Adrenal gland (tissue), 9 donors: ENCODE measurements at regions not wholly inside any gene's neighbourhood (a gene's known extent, or its start where the extent isn't known, plus 50 kb on each side); places are given as distances from the start of the nearest gene placed in this dataset.

ENCODE experiments used
- DNase-seq, 7 donors: peaks; one replicate each; pipeline ENCODE4 v3.0.0-alpha.2; 2019 to 2020
- H3K27ac ChIP-seq, 5 donors: fragments of 200-600 bp; sonication (generic) in 4 of 5; 1 replicate in 3 of 5; 2 replicates in 2 of 5; pipeline versions ENCODE4 v1.5.1 to v1.8.0; 2016 to 2020; ENCODE audit warnings: mild to moderate bottlenecking in 1 of 5
- H3K27me3 ChIP-seq: fragments of 200-600 bp; 2 replicates; pipeline ENCODE4 v1.8.0; 2021
- H3K36me3 ChIP-seq, 2 donors: fragments of 200-600 bp; replicated peaks in 1 of 2; 1 replicate in 1 of 2; 2 replicates in 1 of 2; pipeline versions ENCODE4 v1.5.1 to v1.8.0; 2018 to 2022
- H3K4me1 ChIP-seq, 2 donors: fragments of 200-600 bp; replicated peaks in 1 of 2; 1 replicate in 1 of 2; 2 replicates in 1 of 2; pipeline versions ENCODE4 v1.5.1 to v1.8.0; 2018 to 2021
- H3K4me3 ChIP-seq, 4 donors: fragments of 200-600 bp; sonication (generic) in 3 of 4; one replicate each; pipeline ENCODE4 v1.5.1; 2016 to 2018
- H3K9me3 ChIP-seq, 3 donors: fragments of 200-600 bp; sonication (generic) in 1 of 3; replicated peaks in 1 of 3; 1 replicate in 2 of 3; 2 replicates in 1 of 3; pipeline versions ENCODE4 v1.5.1 to v1.8.0; 2016 to 2021
- POLR2A ChIP-seq, 2 donors: fragments of 450-650 bp; IDR thresholded peaks; one replicate each; pipeline ENCODE4 v1.6.1; 2017; ENCODE audit warnings: antibody characterized with exemption in 2 of 2, mild to moderate bottlenecking in 2 of 2, moderate library complexity in 1 of 2
- WGBS, 4 donors: extraction: QIAGEN DNeasy Blood & Tissue Kit in 2 of 4; methylation state at CpG; one replicate each; pipeline versions ENCODE4 v1.1.5 to v1.1.7; 2013 to 2017; 5-methylcytosine and 5-hydroxymethylcytosine counted together
- intact Hi-C, 2 donors: fragments of 100-400 bp; cut with DNase I; formaldehyde crosslinking; loops; one replicate each; pipeline versions ENCODE4 v1.14.1 to v1.15.0; 2022 to 2023
- TF ChIP-seq, protein P1 (sequence below), 6 experiments: fragments of 450-650 bp in 4 of 6; fragments of 200-600 bp in 2 of 6; sonication (generic) in 1 of 6; IDR thresholded peaks; 1 replicate in 5 of 6; 2 replicates in 1 of 6; pipeline versions ENCODE4 v1.5.1 to v1.8.0; 2016 to 2021; ENCODE audit warnings: antibody characterized with exemption in 6 of 6, mild to moderate bottlenecking in 2 of 6, moderate library complexity in 1 of 6
- donor health status: healthy with polysubstance abuse.
- donor health status: Bipolar disorder and iron deficiency.
- donor health status: DM: yes; HTN: yes; CAD: no.
- donor health status: DM: no; HTN: no; CAD: no.
- donor health status: DM: no; HTN: no; CAD: no.

DNA sequence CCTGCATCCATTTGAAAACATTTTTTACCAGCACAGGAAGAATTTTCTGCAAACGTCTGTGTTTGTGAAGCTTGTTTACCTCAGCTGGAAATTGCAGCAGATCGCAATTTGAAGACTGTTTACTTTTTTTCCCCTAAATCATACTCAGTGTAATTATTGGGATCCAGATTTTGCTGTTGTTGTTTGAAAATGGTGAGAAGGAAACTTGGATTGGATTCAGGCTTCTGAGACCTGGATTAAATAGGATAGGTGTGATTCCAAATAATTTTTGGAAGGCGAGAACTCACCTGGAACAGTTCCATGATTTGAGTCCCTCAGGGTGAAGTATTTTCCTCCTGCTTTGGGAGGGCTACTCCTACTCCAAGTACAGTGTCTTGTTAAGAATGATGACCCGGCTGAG lies 279.8 kb downstream of the STIM2 start:
- H3K4me3 ChIP-seq = no peak overlapping the region
- intact Hi-C loops = no loop called here
- TF ChIP-seq POLR2A (IDR thresholded peaks at IDR 0.05) = no peak
- TF ChIP-seq, protein P1, sequence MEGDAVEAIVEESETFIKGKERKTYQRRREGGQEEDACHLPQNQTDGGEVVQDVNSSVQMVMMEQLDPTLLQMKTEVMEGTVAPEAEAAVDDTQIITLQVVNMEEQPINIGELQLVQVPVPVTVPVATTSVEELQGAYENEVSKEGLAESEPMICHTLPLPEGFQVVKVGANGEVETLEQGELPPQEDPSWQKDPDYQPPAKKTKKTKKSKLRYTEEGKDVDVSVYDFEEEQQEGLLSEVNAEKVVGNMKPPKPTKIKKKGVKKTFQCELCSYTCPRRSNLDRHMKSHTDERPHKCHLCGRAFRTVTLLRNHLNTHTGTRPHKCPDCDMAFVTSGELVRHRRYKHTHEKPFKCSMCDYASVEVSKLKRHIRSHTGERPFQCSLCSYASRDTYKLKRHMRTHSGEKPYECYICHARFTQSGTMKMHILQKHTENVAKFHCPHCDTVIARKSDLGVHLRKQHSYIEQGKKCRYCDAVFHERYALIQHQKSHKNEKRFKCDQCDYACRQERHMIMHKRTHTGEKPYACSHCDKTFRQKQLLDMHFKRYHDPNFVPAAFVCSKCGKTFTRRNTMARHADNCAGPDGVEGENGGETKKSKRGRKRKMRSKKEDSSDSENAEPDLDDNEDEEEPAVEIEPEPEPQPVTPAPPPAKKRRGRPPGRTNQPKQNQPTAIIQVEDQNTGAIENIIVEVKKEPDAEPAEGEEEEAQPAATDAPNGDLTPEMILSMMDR (IDR thresholded peaks at IDR 0.05) = no peak
- H3K4me1 ChIP-seq = no peaks in the 10 kb centered on the region
- 60 to 75% (median 66%) methylated on average over 4 of the region's 4 CpGs for WGBS, 4 donors
- no peak overlapping the region for H3K27ac ChIP-seq
- H3K27me3 ChIP-seq = no peaks in the 10 kb centered on the region
- no peaks in the 10 kb centered on the region for H3K36me3 ChIP-seq
- no peak for DNase-seq
- H3K9me3 ChIP-seq = no peaks in the 10 kb centered on the region

DNA sequence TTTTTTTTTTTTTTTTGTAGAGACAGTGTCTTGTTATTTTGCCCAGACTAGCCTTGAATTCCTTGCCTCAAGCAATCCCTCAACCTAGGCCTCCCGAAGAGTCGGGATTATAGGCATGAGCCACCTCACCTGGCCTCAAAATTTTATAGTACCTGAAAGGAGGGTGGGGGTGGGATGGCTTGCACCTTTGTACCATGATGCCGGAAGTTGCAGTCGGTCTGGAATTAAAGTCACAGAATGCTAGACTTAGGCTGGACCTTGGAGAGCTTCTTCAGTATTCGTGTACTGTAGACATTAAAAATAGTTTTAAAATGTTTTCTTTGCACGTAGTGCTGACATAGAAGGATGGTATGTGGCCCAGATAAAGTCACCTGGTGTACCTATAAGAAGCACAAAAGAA lies 280.9 kb downstream of the STIM2 start:
- DNase-seq = no peak
- H3K9me3 ChIP-seq = no peaks in the 10 kb centered on the region
- no peak overlapping the region for H3K4me3 ChIP-seq
- no peak overlapping the region for H3K27ac ChIP-seq
- H3K36me3 ChIP-seq = no peaks in the 10 kb centered on the region
- intact Hi-C loops = no loop called here
- WGBS, 4 donors = 79 to 88% (median 83%) methylated on average over 6 of the region's 6 CpGs
- H3K4me1 ChIP-seq = no peaks in the 10 kb centered on the region
- TF ChIP-seq POLR2A (IDR thresholded peaks at IDR 0.05) = no peak
- TF ChIP-seq, protein P1 (IDR thresholded peaks at IDR 0.05) = no peak
- no peaks in the 10 kb centered on the region for H3K27me3 ChIP-seq

DNA sequence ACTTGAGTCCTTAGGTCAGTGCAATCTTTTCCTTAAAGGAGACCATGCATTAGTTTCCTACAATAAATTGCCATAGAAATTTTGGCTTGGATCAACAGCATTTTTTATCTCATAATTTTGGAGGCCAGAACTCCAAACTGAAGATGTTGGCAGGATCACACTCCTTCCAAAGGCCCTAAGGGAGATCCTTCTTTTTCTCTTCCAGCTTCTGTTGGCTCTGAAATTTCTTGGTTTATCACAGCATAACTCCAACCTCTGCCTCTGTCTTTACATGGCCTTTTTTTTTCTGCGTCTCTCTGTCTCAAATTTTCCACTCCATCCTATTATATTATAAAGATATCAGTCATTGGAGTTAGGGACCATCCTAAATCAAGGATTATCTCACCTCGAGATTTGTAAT lies 282.2 kb downstream of the STIM2 start:
- DNase-seq = no peak
- 72 to 80% (median 76%) methylated on average over 2 of the region's 2 CpGs for WGBS, 4 donors
- intact Hi-C loops = no loop called here
- H3K9me3 ChIP-seq = no peaks in the 10 kb centered on the region
- no peaks in the 10 kb centered on the region for H3K4me1 ChIP-seq
- no peak overlapping the region for H3K4me3 ChIP-seq
- H3K36me3 ChIP-seq = no peaks in the 10 kb centered on the region
- TF ChIP-seq POLR2A (IDR thresholded peaks at IDR 0.05) = no peak
- TF ChIP-seq, protein P1 (IDR thresholded peaks at IDR 0.05) = no peak
- no peak overlapping the region for H3K27ac ChIP-seq
- no peaks in the 10 kb centered on the region for H3K27me3 ChIP-seq

DNA sequence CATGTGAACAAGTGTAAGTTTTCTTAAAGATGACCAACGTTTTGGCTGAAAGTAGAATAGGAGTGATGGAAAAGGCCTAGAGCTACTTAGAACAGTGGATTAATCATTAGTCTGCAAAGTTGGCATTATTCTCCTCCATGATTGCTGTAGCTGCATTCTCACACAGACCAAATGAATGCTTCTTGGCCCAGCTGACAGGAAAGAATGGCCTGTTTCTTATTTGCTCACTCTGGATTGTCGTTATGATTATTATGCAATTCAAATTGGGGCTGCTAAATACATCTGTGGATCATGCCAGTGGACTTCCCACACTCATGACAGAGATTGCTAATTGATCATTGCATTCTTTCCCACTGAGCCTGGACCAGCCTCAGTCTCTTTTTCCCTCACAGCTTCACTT lies 285.0 kb downstream of the STIM2 start:
- TF ChIP-seq POLR2A (IDR thresholded peaks at IDR 0.05) = no peak
- TF ChIP-seq, protein P1 (IDR thresholded peaks at IDR 0.05) = no peak
- 47 to 60% (median 54%) methylated on average over 2 of the region's 2 CpGs for WGBS, 4 donors
- Histone ChIP-seq H3K4me1 (no peaks in the 10 kb centered on the region), H3K9me3 (no peaks in the 10 kb centered on the region), H3K27ac (no peak overlapping the region), H3K4me3 (no peak overlapping the region), H3K36me3 (no peaks in the 10 kb centered on the region), H3K27me3 (no peaks in the 10 kb centered on the region)
- intact Hi-C loops = no loop called here
- DNase-seq = no peak
